Ovary (tissue), 7 donors: ENCODE measurements at regions not wholly inside any gene's neighbourhood (a gene's known extent, or its start where the extent isn't known, plus 50 kb on each side); places are given as distances from the start of the nearest gene placed in this dataset.

Source experiments
- DNase-seq, 5 donors: peaks; one replicate each; pipeline ENCODE4 v3.0.0-alpha.2; 2019 to 2020
- H3K27ac ChIP-seq, 2 donors: fragments of 200-600 bp; one replicate each; pipeline versions ENCODE4 v1.5.1 to v1.8.0; 2019 to 2022
- H3K27me3 ChIP-seq: fragments of 200-600 bp; one replicate; pipeline ENCODE4 v1.8.0; 2022
- H3K36me3 ChIP-seq: fragments of 200-600 bp; sonication (generic); one replicate; pipeline ENCODE4 v1.5.1; 2019
- H3K4me1 ChIP-seq: one replicate; pipeline ENCODE4 v1.8.1; 2013; ENCODE audit warnings: mild to moderate bottlenecking, moderate library complexity; ENCODE audit not compliant: insufficient read depth
- H3K4me3 ChIP-seq: fragments of 200-600 bp; sonication (generic); one replicate; pipeline ENCODE4 v1.5.1; 2017
- H3K9me3 ChIP-seq, 2 donors: fragments of 200-600 bp in 1 of 2; sonication (generic) in 1 of 2; one replicate each; pipeline versions ENCODE4 v1.5.1 to v1.8.1; 2013 to 2019; ENCODE audit warnings: mild to moderate bottlenecking in 1 of 2, moderate library complexity in 1 of 2
- EP300 ChIP-seq: sonication (generic); formaldehyde crosslinking; IDR thresholded peaks from one replicate; pipeline ENCODE4 v1.6.1; 2017; ENCODE audit warnings: antibody characterized with exemption
- POLR2A ChIP-seq: fragments of 450-650 bp; IDR thresholded peaks from one replicate; pipeline ENCODE4 v1.6.1; 2017; ENCODE audit warnings: antibody characterized with exemption, mild to moderate bottlenecking, moderate library complexity
- WGBS, 3 donors: extraction: QIAGEN DNeasy Blood & Tissue Kit in 1 of 3; methylation state at CpG; one replicate each; pipeline versions ENCODE4 v1.1.5 to v1.1.7; 2013 to 2017; 5-methylcytosine and 5-hydroxymethylcytosine counted together
- intact Hi-C, 4 donors: fragments of 100-400 bp; cut with DNase I; formaldehyde crosslinking; loops; one replicate each; pipeline versions ENCODE4 v1.11.0 to v1.15.1; 2022 to 2023
- TF ChIP-seq, protein P1 (sequence below), 3 donors: fragments of 450-650 bp in 2 of 3; fragments of 200-600 bp in 1 of 3; IDR thresholded peaks; one replicate each; pipeline versions ENCODE4 v1.5.1 to v1.8.0; 2016 to 2022; ENCODE audit warnings: antibody characterized with exemption in 3 of 3, mild to moderate bottlenecking in 1 of 3
- donor health status: DM: no; HTN: no; CAD: no; lungs with moderate emphysema.
- donor health status: DM: no; HTN: no; CAD: no.
- donor health status: Bipolar disorder and iron deficiency.
- donor health status: DM: no; HTN: no; CAD: no.
- donor health status: DM: yes; HTN: yes; CAD: no.

GRCh38 chr13:109951491-109951890, 165.1 kb upstream of the IRS2 start:
- H3K4me3 ChIP-seq, result no peak overlapping the region
- no peak for DNase-seq
- intact Hi-C loops, result no loop called here
- no peaks in the 10 kb centered on the region for H3K4me1 ChIP-seq
- H3K27ac ChIP-seq, result no peak overlapping the region
- no peaks in the 10 kb centered on the region for H3K27me3 ChIP-seq
- TF ChIP-seq, protein P1, sequence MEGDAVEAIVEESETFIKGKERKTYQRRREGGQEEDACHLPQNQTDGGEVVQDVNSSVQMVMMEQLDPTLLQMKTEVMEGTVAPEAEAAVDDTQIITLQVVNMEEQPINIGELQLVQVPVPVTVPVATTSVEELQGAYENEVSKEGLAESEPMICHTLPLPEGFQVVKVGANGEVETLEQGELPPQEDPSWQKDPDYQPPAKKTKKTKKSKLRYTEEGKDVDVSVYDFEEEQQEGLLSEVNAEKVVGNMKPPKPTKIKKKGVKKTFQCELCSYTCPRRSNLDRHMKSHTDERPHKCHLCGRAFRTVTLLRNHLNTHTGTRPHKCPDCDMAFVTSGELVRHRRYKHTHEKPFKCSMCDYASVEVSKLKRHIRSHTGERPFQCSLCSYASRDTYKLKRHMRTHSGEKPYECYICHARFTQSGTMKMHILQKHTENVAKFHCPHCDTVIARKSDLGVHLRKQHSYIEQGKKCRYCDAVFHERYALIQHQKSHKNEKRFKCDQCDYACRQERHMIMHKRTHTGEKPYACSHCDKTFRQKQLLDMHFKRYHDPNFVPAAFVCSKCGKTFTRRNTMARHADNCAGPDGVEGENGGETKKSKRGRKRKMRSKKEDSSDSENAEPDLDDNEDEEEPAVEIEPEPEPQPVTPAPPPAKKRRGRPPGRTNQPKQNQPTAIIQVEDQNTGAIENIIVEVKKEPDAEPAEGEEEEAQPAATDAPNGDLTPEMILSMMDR (IDR thresholded peaks at IDR 0.05), result no peak
- TF ChIP-seq POLR2A (no peak), EP300 (no peak)
- no peaks in the 10 kb centered on the region for H3K9me3 ChIP-seq
- 83 to 88% (median 86%) methylated on average over 1 of the region's 1 CpG for WGBS, 3 donors
- H3K36me3 ChIP-seq, result no peaks in the 10 kb centered on the region

DNA sequence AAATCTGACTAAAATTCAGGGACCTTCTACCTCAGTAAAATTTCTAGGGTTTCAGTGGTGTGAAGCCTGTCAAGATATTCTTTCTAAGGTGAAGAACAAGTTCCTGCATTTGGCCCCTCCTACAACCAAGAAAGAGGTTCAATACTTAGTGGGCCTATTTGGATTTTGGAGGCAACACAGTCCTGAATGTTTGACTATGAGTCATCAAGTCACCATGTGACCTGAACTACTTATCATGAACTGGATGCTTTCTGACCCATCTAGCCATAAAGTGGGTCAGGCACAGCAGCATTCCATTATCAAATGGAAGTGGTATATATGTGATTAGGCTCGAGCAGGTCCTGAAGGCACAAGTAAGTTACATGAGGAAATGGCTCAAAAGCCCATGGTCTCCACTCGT, 163.0 kb upstream of the IRS2 start:
- TF ChIP-seq, protein P1 (IDR thresholded peaks at IDR 0.05), result no peak
- TF ChIP-seq POLR2A, result no peak
- no peak for TF ChIP-seq EP300
- DNase-seq, result no peak
- no peak overlapping the region for H3K27ac ChIP-seq
- no peaks in the 10 kb centered on the region for H3K27me3 ChIP-seq
- intact Hi-C loops, result no loop called here
- WGBS, 3 donors, result 71 to 86% (median 80%) methylated on average over 2 of the region's 2 CpGs
- H3K9me3 ChIP-seq, result no peaks in the 10 kb centered on the region
- H3K36me3 ChIP-seq, result no peaks in the 10 kb centered on the region
- no peaks in the 10 kb centered on the region for H3K4me1 ChIP-seq
- no peak overlapping the region for H3K4me3 ChIP-seq

- DNase-seq, result no peak
- 78 to 83% (median 82%) methylated on average over 2 of the region's 2 CpGs for WGBS, 3 donors
- H3K27ac ChIP-seq, result no peak overlapping the region
- TF ChIP-seq, protein P1 (IDR thresholded peaks at IDR 0.05), result no peak
- TF ChIP-seq EP300 (no peak), POLR2A (no peak)
- no peaks in the 10 kb centered on the region for H3K27me3 ChIP-seq
- H3K4me3 ChIP-seq, result no peak overlapping the region
- H3K36me3 ChIP-seq, result no peaks in the 10 kb centered on the region
- no peaks in the 10 kb centered on the region for H3K9me3 ChIP-seq
- H3K4me1 ChIP-seq, result no peaks in the 10 kb centered on the region
- intact Hi-C loops, result no loop called here
Measured at GRCh38 chr13:109947006-109947405, 160.6 kb upstream of the IRS2 start.

DNA sequence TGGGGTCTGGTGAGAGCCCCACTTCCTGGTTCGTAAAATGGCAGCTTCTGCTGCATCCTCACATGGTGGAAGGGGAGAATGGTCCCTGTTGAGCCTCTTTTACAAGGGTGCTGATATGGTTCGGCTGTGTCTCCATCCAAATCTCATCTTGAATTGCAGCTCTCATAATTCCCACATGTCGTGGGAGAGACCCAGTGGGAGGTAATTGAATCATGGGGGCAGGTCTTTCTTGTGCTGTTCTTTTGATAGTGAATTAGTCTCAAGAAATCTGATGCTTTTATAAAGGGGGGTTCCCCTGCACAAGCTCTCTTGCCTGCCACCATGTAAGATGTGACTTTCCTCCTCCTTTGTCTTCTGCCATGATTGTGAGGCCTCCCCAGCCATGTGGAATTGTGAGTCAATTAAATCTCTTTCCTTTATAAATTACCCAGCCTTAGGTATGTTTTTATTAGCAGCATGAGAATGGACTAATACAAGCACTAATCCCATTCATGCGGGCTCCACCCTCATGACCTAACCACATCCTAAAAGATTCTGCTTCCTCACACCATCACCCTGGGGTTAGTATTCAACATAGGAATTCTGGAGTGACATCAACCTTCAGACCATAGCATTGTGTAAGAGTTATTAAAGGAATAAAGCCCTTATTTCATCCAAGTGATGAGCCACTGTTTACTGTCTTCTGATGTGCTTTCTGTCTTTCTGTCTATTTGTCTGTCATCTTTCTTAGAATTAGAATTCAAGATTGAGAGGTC, 159.0 kb upstream of the IRS2 start:
- 73 to 82% (median 74%) methylated on average over 4 of the region's 4 CpGs for WGBS, 3 donors
- no peak overlapping the region for H3K27ac ChIP-seq
- no peak for DNase-seq
- intact Hi-C loops, result no loop called here
- TF ChIP-seq, protein P1 (IDR thresholded peaks at IDR 0.05), result no peak
- TF ChIP-seq EP300 (no peak), POLR2A (no peak)
- H3K4me3 ChIP-seq, result no peak overlapping the region
- H3K4me1 ChIP-seq, result no peaks in the 10 kb centered on the region
- no peaks in the 10 kb centered on the region for H3K9me3 ChIP-seq
- no peaks in the 10 kb centered on the region for H3K27me3 ChIP-seq
- H3K36me3 ChIP-seq, result no peaks in the 10 kb centered on the region
